GM23248 (cell line): ENCODE measurements at regions not wholly inside any gene's neighbourhood (a gene's known extent, or its start where the extent isn't known, plus 50 kb on each side); places are given as distances from the start of the nearest gene placed in this dataset.
"Not testable (repeated sequence)": the region's sequence is repeated elsewhere in the genome, so short reads cannot be mapped to it uniquely, and the experiment has no call there.

Experiments
- DNase-seq: peaks from one replicate; pipeline ENCODE4 v3.0.0-alpha.2; 2015
- H2AFZ ChIP-seq: fragments of 200-600 bp; sonication (generic); 2 replicates; pipeline ENCODE4 v1.6.1; 2016; ENCODE audit warnings: antibody characterized with exemption
- H3F3A ChIP-seq: fragments of 200-600 bp; sonication (generic); 2 replicates; pipeline ENCODE4 v1.6.1; 2016; ENCODE audit warnings: mild to moderate bottlenecking, antibody characterized with exemption, mixed run types; ENCODE audit not compliant: insufficient read depth
- H3K27ac ChIP-seq: fragments of 200-600 bp; sonication (generic); 2 replicates; pipeline ENCODE4 v1.5.1; 2016; ENCODE audit warnings: mild to moderate bottlenecking
- H3K27me3 ChIP-seq: fragments of 200-600 bp; sonication (generic); replicated peaks from 2 replicates; pipeline ENCODE4 v1.6.1; 2016; ENCODE audit warnings: mild to moderate bottlenecking; ENCODE audit not compliant: insufficient read depth
- H3K36me3 ChIP-seq: fragments of 200-600 bp; sonication (generic); 2 replicates; pipeline ENCODE4 v1.6.1; 2016; ENCODE audit warnings: low read depth, mild to moderate bottlenecking
- H3K4me1 ChIP-seq: fragments of 200-600 bp; sonication (generic); 2 replicates; pipeline ENCODE4 v1.6.1; 2016; ENCODE audit warnings: mild to moderate bottlenecking; ENCODE audit not compliant: insufficient read depth
- H3K4me2 ChIP-seq: fragments of 200-600 bp; sonication (generic); one replicate; pipeline ENCODE4 v1.6.1; 2016; ENCODE audit warnings: mild to moderate bottlenecking; ENCODE audit not compliant: unreplicated experiment
- H3K4me3 ChIP-seq: fragments of 200-600 bp; sonication (generic); 2 replicates; pipeline ENCODE4 v1.5.1; 2016; ENCODE audit warnings: mild to moderate bottlenecking
- H3K79me2 ChIP-seq: fragments of 200-600 bp; sonication (generic); 2 replicates; pipeline ENCODE4 v1.6.1; 2016; ENCODE audit warnings: mild to moderate bottlenecking; ENCODE audit not compliant: insufficient read depth
- H3K9ac ChIP-seq: fragments of 200-600 bp; sonication (generic); 2 replicates; pipeline ENCODE4 v1.6.1; 2016; ENCODE audit warnings: mild to moderate bottlenecking
- H3K9me2 ChIP-seq: fragments of 200-600 bp; sonication (generic); 2 replicates; pipeline ENCODE4 v1.6.1; 2016; ENCODE audit warnings: mixed run types, mild to moderate bottlenecking, moderate library complexity; ENCODE audit not compliant: insufficient read depth
- H3K9me3 ChIP-seq: fragments of 200-600 bp; sonication (generic); one replicate; pipeline ENCODE4 v1.6.1; 2017; ENCODE audit warnings: low read depth
- H4K20me1 ChIP-seq: fragments of 200-600 bp; sonication (generic); 2 replicates; pipeline ENCODE4 v1.6.0; 2016; ENCODE audit not compliant: insufficient read depth
- EZH2 ChIP-seq: fragments of 200-600 bp; sonication (generic); IDR thresholded peaks from 2 replicates; pipeline ENCODE4 v1.6.1; 2018; ENCODE audit warnings: antibody characterized with exemption, mild to moderate bottlenecking; ENCODE audit not compliant: insufficient read depth, poor library complexity, severe bottlenecking
- EZH2phosphoT487 ChIP-seq: fragments of 200-600 bp; sonication (generic); IDR thresholded peaks from 2 replicates; pipeline ENCODE4 v1.6.1; 2018; ENCODE audit warnings: antibody characterized with exemption, moderate library complexity, mild to moderate bottlenecking, low read depth; ENCODE audit not compliant: insufficient read depth
- WGBS, 2 experiments: methylation state at CpG; one replicate each; pipeline ENCODE4 v1.1.6; 2015 to 2017; ENCODE audit warnings: low lambda C conversion rate in 2 of 2, low coverage in 1 of 2; ENCODE audit errors: missing lambda C conversion rate in 2 of 2; 5-methylcytosine and 5-hydroxymethylcytosine counted together
- in situ Hi-C: fragments of 300-500 bp; cut with MboI; formaldehyde crosslinking; loops from 2 replicates; pipeline ENCODE4 v1.15.0; 2020

DNA sequence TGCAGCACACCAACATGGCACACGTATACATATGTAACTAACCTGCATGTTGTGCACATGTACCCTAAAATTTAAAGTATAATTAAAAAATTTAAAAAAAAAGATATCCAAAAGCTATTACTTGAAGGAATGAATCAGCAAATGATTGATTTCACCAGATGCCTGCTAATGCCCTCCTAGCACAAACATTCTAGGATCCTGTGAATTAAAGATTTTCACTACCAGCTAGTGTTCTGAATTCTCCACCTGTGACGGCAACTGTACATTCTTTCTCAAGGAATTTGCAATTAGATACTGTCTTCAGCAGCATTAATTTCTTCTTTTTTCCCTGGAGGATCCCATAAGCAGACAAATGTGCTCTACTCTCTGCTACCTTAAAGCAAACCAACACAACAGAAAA lies 694.9 kb downstream of the NTRK3 start:
- WGBS, 2 experiments = 51 to 55% methylated on average over 2 of the region's 2 CpGs
- Histone ChIP-seq H4K20me1 (no peaks in the 10 kb centered on the region), H3K27me3 (no peaks in the 10 kb centered on the region), H3K79me2 (no peaks in the 10 kb centered on the region), H3K4me3 (no peak overlapping the region), H2AFZ (no peak overlapping the region), H3K27ac (no peak overlapping the region), H3K9ac (no peak overlapping the region), H3K4me2 (no peak overlapping the region), H3K9me3 (no peaks in the 10 kb centered on the region), H3K4me1 (no peaks in the 10 kb centered on the region), H3K9me2 (no peaks in the 10 kb centered on the region), H3K36me3 (no peaks in the 10 kb centered on the region), H3F3A (no peaks in the 10 kb centered on the region)
- DNase-seq = no peak
- no peak for TF ChIP-seq EZH2phosphoT487
- no peak for TF ChIP-seq EZH2
- in situ Hi-C loops = no loop called here

GRCh38 chr15:87557881-87558280 lies 698.7 kb downstream of the NTRK3 start:
- Histone ChIP-seq H3K9me3 (no peaks in the 10 kb centered on the region), H3K9me2 (no peaks in the 10 kb centered on the region), H3K79me2 (no peaks in the 10 kb centered on the region), H3K36me3 (no peaks in the 10 kb centered on the region), H4K20me1 (no peaks in the 10 kb centered on the region), H2AFZ (no peak overlapping the region), H3K27ac (no peak overlapping the region), H3K4me1 (no peaks in the 10 kb centered on the region), H3K9ac (no peak overlapping the region), H3K27me3 (no peaks in the 10 kb centered on the region), H3F3A (no peaks in the 10 kb centered on the region), H3K4me2 (no peak overlapping the region), H3K4me3 (no peak overlapping the region)
- no peak for TF ChIP-seq EZH2
- TF ChIP-seq EZH2phosphoT487 = no peak
- WGBS, 2 experiments = 3 to 27% methylated on average over 1 of the region's 1 CpG
- DNase-seq = no peak
- in situ Hi-C loops = no loop called here

GRCh38 chr15:87556886-87557285 lies 699.7 kb downstream of the NTRK3 start:
- Histone ChIP-seq H3K4me2 (no peak overlapping the region), H3K36me3 (no peaks in the 10 kb centered on the region), H3K27me3 (no peaks in the 10 kb centered on the region), H3K27ac (no peak overlapping the region), H3F3A (no peaks in the 10 kb centered on the region), H3K9me2 (no peaks in the 10 kb centered on the region), H3K9ac (no peak overlapping the region), H3K79me2 (no peaks in the 10 kb centered on the region), H3K4me3 (no peak overlapping the region), H3K4me1 (no peaks in the 10 kb centered on the region), H3K9me3 (no peaks in the 10 kb centered on the region), H4K20me1 (no peaks in the 10 kb centered on the region), H2AFZ (no peak overlapping the region)
- in situ Hi-C loops = no loop called here
- TF ChIP-seq EZH2 (no peak), EZH2phosphoT487 (no peak)
- DNase-seq = no peak

DNA sequence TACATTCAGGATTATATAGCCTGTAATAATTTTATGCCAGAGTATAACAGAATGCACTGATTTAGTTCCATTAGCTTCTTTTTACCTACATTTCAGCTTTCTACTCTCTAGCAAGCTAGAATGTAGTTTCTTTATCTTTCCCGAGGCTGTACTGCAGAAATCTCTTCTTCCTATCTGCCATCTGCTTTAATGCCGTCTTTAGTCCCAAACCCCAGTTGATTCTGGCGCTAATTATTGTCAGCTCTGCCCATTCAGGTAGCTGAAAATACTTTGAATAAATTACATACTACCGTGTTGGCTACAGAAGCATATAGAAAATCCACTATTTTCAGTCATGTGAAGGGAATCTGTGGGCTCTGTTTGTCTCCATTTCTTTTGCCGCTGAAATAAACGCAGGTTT lies 706.7 kb downstream of the NTRK3 start:
- Histone ChIP-seq H2AFZ (no peak overlapping the region), H4K20me1 (no peaks in the 10 kb centered on the region), H3K4me1 (no peaks in the 10 kb centered on the region), H3K79me2 (no peaks in the 10 kb centered on the region), H3K36me3 (no peaks in the 10 kb centered on the region), H3K4me2 (no peak overlapping the region), H3K9me2 (no peaks in the 10 kb centered on the region), H3K27ac (no peak overlapping the region), H3K9ac (no peak overlapping the region), H3F3A (no peaks in the 10 kb centered on the region), H3K9me3 (no peaks in the 10 kb centered on the region), H3K27me3 (no peaks in the 10 kb centered on the region), H3K4me3 (no peak overlapping the region)
- WGBS, 2 experiments = 42 to 46% methylated on average over 6 of the region's 6 CpGs
- in situ Hi-C loops = no loop called here
- TF ChIP-seq EZH2phosphoT487 = no peak
- no peak for TF ChIP-seq EZH2
- DNase-seq = no peak

DNA sequence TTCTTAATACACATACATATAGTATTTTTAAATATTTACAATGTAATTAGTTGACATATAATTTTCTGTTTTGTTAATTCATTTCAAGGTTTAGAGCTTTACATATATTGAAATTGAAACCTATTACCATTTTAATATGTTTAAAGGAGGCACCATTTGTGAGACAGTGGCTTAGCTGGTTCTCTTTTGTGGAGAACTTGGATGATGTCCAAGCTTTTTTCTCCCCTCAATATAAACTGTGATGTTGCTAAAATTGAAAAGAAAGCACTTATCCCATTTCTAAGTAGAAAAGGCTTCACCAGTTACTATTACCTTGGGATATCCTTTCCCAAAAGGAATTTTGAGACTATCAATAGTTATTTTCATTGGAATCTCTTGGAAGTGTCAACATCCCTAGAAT lies 707.2 kb downstream of the NTRK3 start:
- H2AFZ ChIP-seq = no peak overlapping the region
- H3K36me3 ChIP-seq = no peaks in the 10 kb centered on the region
- in situ Hi-C loops = no loop called here
- no peaks in the 10 kb centered on the region for H3K79me2 ChIP-seq
- no peaks in the 10 kb centered on the region for H3K4me1 ChIP-seq
- no peak for TF ChIP-seq EZH2phosphoT487
- TF ChIP-seq EZH2 = no peak
- no peaks in the 10 kb centered on the region for H3K9me3 ChIP-seq
- no peaks in the 10 kb centered on the region for H4K20me1 ChIP-seq
- H3K9ac ChIP-seq = no peak overlapping the region
- no peak overlapping the region for H3K4me3 ChIP-seq
- H3K27me3 ChIP-seq = no peaks in the 10 kb centered on the region
- H3K9me2 ChIP-seq = no peaks in the 10 kb centered on the region
- H3K27ac ChIP-seq = no peak overlapping the region
- H3K4me2 ChIP-seq = no peak overlapping the region
- H3F3A ChIP-seq = no peaks in the 10 kb centered on the region
- DNase-seq = no peak

DNA sequence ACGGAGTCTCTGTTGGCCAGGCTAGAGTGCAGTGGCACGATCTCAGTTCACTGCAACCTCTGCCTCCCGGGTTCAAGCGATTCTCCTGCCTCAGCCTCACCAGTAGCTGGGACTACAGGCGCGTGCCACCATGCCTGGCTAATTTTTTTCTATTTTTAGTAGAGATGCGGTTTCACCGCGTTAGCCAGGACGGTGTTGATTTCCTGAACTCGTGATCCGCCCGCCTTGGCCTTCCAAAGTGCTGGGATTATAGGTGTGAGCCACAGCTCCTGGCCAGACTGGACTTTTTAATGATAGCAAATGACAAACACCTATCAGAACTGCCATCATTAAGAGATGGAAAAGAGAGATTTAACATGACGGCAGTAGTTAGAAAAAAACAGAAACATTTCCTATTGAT lies 707.9 kb downstream of the NTRK3 start:
- H2AFZ ChIP-seq, H3K27ac ChIP-seq, in situ Hi-C loops, H3K9me3 ChIP-seq, H3F3A ChIP-seq, H3K9me2 ChIP-seq, H4K20me1 ChIP-seq, H3K4me2 ChIP-seq, H3K36me3 ChIP-seq, H3K9ac ChIP-seq, H3K79me2 ChIP-seq, H3K4me1 ChIP-seq, DNase-seq, H3K4me3 ChIP-seq, H3K27me3 ChIP-seq: not testable (repeated sequence)
- WGBS, 2 experiments = 56% methylated on average over 14 of the region's 14 CpGs
